ENCODE measurements at regions not wholly inside any gene's neighbourhood (a gene's known extent, or its start where the extent isn't known, plus 50 kb on each side); places are given as distances from the start of the nearest gene placed in this dataset.

DNA sequence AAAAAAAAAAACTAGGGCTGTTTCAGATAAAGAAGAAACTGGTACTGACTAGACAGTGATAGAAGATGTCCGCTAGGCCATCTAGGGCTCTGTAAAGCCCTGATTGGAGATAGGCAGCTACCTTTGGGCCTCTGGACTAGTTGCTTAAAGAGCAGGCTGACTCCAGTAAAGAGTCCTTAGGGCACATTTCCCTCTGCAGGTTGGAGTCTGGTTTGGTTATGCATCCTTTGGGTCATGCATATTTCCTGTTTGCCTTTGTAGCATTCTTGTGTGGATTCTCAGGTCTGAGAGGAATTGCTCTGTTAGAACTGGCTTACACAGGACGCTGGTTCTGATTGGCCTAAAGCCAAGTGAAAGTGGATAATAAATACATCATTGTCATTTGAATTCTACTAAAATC lies 165.5 kb upstream of the LRRN1 start:
- no peak for DNase-seq
- no peaks in the 10 kb centered on the region for H3K9me3 ChIP-seq
- H3K27me3 ChIP-seq, result no peaks in the 10 kb centered on the region
- no peak overlapping the region for H3K27ac ChIP-seq
- intact Hi-C loops (cut with DNase I; ENCODE audit: low total_unique reads), result no loop called here
- H3K4me1 ChIP-seq, result no peaks in the 10 kb centered on the region
- no peak overlapping the region for H3K4me3 ChIP-seq
- no peaks in the 10 kb centered on the region for H3K36me3 ChIP-seq
- TF ChIP-seq POLR2A (IDR thresholded peaks at IDR 0.05) (no peak), CTCF (IDR thresholded peaks at IDR 0.05) (no peak)

GRCh38 chr3:3632449-3632848 lies 166.8 kb upstream of the LRRN1 start:
- Histone ChIP-seq H3K4me3 (no peak overlapping the region), H3K27me3 (no peaks in the 10 kb centered on the region), H3K36me3 (no peaks in the 10 kb centered on the region), H3K9me3 (no peaks in the 10 kb centered on the region), H3K27ac (no peak overlapping the region), H3K4me1 (no peaks in the 10 kb centered on the region)
- intact Hi-C loops (cut with DNase I; ENCODE audit: low total_unique reads), result no loop called here
- TF ChIP-seq POLR2A (IDR thresholded peaks at IDR 0.05) (no peak), CTCF (IDR thresholded peaks at IDR 0.05) (no peak)
- no peak for DNase-seq

DNA sequence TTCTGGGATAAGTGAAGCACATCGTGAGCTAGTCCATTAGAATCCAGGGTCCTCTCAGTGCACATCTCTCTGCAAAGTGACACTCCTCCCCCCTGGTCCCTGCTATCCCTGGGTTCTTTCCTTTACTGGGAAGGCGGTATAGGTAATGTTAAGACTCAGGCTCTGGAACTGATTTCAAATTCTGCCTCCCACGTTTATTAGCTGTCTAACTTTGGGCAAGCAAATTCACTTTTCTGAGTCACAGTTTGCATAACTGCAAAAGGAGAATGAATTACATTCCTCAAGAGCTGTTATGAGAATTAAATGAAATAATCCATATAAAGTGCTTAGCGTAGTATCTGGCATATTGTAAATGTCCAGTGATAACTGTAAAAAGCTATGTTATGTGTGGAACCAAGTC lies 168.1 kb upstream of the LRRN1 start:
- no peak overlapping the region for H3K4me3 ChIP-seq
- no peaks in the 10 kb centered on the region for H3K4me1 ChIP-seq
- no peaks in the 10 kb centered on the region for H3K9me3 ChIP-seq
- no peak overlapping the region for H3K27ac ChIP-seq
- no peak for DNase-seq
- TF ChIP-seq POLR2A (IDR thresholded peaks at IDR 0.05) (no peak), CTCF (IDR thresholded peaks at IDR 0.05) (no peak)
- no peaks in the 10 kb centered on the region for H3K27me3 ChIP-seq
- no peaks in the 10 kb centered on the region for H3K36me3 ChIP-seq
- intact Hi-C loops (cut with DNase I; ENCODE audit: low total_unique reads), result no loop called here

- Histone ChIP-seq H3K36me3 (no peaks in the 10 kb centered on the region), H3K4me3 (no peak overlapping the region), H3K27ac (no peak overlapping the region), H3K9me3 (no peaks in the 10 kb centered on the region), H3K27me3 (no peaks in the 10 kb centered on the region), H3K4me1 (no peaks in the 10 kb centered on the region)
- intact Hi-C loops (cut with DNase I; ENCODE audit: low total_unique reads), result no loop called here
- DNase-seq, result no peak
- TF ChIP-seq POLR2A (IDR thresholded peaks at IDR 0.05) (no peak), CTCF (IDR thresholded peaks at IDR 0.05) (no peak)
Measured at GRCh38 chr3:3629911-3630310, 169.3 kb upstream of the LRRN1 start.

GRCh38 chr3:3628676-3629328 lies 170.4 kb upstream of the LRRN1 start:
- no peaks in the 10 kb centered on the region for H3K4me1 ChIP-seq
- TF ChIP-seq POLR2A (IDR thresholded peaks at IDR 0.05), result no peak
- TF ChIP-seq CTCF (IDR thresholded peaks at IDR 0.05), result no peak
- intact Hi-C loops (cut with DNase I; ENCODE audit: low total_unique reads), result no loop called here
- no peak overlapping the region for H3K4me3 ChIP-seq
- H3K27me3 ChIP-seq, result no peaks in the 10 kb centered on the region
- no peaks in the 10 kb centered on the region for H3K9me3 ChIP-seq
- DNase-seq, result no peak
- H3K27ac ChIP-seq, result no peak overlapping the region
- no peaks in the 10 kb centered on the region for H3K36me3 ChIP-seq

Measured in uterus (tissue), 3 donors.